GM13976 (cell line): ENCODE measurements at regions not wholly inside any gene's neighbourhood (a gene's known extent, or its start where the extent isn't known, plus 50 kb on each side); places are given as distances from the start of the nearest gene placed in this dataset.
"Not testable (repeated sequence)": the region's sequence is repeated elsewhere in the genome, so short reads cannot be mapped to it uniquely, and the experiment has no call there.

Experiments
- DNase-seq: peaks from one replicate; pipeline ENCODE4 v3.0.0; 2012; ENCODE audit warnings: low spot score
- in situ Hi-C: fragments of 300-500 bp; cut with MboI; formaldehyde crosslinking; loops from one replicate; pipeline ENCODE4 v1.12.0; 2022; ENCODE audit warnings: low sequenced_read_pairs, mixed read lengths, inconsistent platforms; ENCODE audit not compliant: unreplicated experiment
- TF ChIP-seq, protein P1 (sequence below): IDR thresholded peaks from 2 replicates; pipeline ENCODE4 v1.5.1; 2012; ENCODE audit warnings: borderline replicate concordance, mild to moderate bottlenecking; ENCODE audit not compliant: insufficient read depth; ENCODE audit errors: extremely low read depth, missing control alignments, control extremely low read depth

DNA sequence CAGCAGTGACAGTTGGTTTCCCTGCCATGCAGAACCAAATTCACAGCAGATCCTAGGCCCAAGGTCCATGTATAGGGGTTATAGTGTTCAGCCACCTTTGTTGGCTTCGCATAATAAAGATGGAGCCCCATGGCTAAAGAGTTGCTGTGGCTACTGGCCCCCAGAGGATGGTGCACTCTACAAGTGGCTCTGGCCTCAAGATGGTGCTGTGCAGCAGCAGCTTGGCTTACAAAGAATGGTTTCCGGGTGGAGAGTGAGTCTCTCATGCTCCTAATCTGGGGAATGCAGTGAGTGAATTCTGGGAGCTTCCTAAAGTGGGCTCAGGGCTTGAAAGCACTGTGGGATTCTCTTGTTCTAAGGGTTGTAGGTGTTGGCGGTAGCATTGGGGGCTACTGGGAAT lies 1199.7 kb downstream of the CNTNAP5 start:
- DNase-seq, result no peak
- in situ Hi-C loops, result no loop called here
- TF ChIP-seq, protein P1, sequence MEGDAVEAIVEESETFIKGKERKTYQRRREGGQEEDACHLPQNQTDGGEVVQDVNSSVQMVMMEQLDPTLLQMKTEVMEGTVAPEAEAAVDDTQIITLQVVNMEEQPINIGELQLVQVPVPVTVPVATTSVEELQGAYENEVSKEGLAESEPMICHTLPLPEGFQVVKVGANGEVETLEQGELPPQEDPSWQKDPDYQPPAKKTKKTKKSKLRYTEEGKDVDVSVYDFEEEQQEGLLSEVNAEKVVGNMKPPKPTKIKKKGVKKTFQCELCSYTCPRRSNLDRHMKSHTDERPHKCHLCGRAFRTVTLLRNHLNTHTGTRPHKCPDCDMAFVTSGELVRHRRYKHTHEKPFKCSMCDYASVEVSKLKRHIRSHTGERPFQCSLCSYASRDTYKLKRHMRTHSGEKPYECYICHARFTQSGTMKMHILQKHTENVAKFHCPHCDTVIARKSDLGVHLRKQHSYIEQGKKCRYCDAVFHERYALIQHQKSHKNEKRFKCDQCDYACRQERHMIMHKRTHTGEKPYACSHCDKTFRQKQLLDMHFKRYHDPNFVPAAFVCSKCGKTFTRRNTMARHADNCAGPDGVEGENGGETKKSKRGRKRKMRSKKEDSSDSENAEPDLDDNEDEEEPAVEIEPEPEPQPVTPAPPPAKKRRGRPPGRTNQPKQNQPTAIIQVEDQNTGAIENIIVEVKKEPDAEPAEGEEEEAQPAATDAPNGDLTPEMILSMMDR, result no peak

DNA sequence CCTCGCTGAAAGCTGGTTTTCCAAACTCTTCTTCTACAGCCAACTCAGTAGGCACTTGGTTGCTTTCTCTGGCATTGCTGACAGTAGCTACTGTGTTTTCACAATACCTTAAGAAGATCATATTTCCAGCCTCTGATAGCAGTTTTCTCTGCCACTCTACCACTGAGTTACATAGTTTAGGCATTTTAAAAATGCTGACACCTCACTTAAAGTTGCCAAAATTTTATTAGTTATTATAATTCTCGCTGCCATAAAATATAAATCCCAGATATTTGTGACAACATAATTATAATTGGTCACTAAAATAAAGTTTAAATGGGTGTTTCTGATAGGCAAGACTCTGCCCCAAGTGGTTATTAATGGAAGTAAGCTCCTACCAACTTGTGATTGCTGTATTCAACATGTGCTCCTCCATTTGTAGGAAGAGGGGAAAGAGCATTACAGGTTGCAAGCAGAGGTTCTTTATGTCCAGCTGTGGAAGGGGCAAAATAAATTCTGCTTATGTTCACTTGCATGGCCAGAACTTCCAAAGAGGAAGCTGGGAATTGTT lies 1202.8 kb downstream of the CNTNAP5 start:
- DNase-seq, result no peak
- in situ Hi-C loops, result no loop called here
- TF ChIP-seq, protein P1, result no peak

DNA sequence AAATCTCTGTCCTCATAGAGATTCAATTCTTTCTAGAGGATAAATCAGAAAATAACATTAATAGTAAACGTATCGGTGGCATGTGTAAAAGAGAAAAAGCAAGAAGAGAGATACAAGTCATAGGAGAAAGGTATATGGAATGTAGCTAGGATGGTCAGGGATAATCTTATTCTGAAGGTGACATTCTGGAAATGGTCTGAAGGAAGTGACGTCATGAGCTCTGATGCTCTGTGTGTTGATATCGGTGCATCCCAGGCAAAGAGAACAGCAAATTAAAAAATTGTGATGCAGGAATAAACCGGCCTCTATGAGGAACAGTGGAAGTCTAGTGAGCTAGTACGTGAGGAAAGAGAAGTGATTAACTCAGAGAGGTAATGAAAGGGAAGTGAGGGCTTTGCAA lies 1215.8 kb downstream of the CNTNAP5 start:
- in situ Hi-C loops, result no loop called here
- TF ChIP-seq, protein P1, result no peak
- no peak for DNase-seq

DNA sequence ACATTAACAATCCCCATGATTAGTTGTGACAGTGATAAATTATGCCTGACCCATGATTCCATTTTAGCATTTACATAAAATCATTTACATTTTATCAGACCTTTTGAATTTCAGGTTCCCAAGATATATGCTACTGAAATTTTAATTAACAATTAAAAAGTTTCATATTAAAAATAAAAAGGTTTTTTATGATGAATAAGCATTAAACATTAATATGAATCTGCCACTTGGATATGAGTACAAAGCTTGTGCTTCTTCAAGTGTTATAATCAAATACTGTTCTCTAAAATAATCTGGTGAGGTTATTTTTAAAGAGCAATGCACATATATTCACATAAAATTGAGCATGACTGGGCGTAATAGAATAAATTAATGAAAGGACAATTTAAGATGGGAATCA lies 1218.0 kb downstream of the CNTNAP5 start:
- in situ Hi-C loops, result no loop called here
- TF ChIP-seq, protein P1, result no peak
- no peak for DNase-seq

DNA sequence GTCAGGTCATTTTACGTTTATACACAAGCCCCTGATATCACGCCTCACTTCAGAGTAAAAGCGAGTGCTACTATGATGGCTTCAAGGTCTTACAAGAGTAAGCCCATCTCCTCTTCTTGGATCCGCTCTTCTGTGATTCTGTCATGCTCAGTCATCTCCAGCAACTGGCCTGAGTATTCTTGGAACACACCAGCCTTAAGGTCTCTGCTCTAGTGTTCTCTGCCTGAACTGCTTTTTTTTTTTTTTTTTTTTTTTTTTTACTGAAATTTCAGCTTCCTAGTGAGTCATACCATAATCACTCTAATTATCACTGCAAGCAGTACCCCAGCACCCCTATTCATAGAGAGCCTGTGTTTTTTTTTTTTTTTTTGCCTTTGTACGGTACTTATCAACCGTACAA lies 1228.9 kb downstream of the CNTNAP5 start:
- TF ChIP-seq, protein P1, result no peak
- DNase-seq, result no peak
- in situ Hi-C loops, result no loop called here

DNA sequence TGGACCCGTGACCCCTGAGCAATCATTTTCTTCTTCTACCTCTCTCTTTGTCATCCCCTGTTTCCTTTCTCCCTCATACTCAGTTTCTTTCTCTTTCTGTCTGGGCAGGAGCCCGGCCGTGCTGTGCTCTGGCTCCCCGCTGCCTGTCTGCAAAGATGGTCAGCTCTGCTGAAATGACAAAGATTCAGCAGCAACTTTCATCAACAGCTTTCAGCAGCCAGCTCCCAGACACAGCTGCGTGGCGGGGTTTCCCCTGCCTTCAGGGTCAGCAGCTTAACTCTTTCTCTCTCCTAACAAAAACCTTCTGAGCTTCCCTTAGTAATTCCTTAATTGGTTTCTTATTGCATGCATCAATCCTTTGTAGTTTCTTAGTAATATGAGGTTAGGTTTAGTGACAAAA lies 1234.4 kb downstream of the CNTNAP5 start:
- TF ChIP-seq, protein P1, result no peak
- in situ Hi-C loops, result no loop called here

DNA sequence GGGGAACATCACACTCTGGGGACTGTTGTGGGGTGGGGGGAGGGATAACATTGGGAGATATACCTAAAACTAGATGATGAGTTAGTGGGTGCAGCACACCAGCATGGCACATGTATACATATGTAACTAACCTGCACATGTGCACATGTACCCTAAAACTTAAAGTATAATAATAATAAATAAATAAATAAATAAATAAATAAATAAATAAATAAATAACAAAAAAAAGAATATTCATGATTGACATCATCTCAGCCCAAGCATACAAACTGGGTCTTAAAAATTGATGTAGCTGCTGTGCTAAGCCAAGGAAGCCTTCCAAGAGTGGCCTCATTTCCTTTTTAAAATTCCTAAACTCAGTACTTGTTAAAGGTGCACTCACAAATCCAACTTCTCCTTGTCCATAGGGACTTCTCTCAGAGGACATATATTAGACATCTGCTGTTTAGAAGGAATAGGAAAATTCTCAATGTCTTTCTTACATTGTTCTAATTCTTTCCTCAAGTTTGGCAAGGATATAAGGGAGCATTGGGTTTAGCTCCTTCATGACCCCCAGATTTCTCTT lies 1235.4 kb downstream of the CNTNAP5 start:
- in situ Hi-C loops, DNase-seq: not testable (repeated sequence)

More for the DNA sequence above, 1234.4 kb downstream of the CNTNAP5 start:
- DNase-seq, result no peak
